Smooth muscle cell (in vitro differentiated cells): ENCODE measurements at regions not wholly inside any gene's neighbourhood (a gene's known extent, or its start where the extent isn't known, plus 50 kb on each side); places are given as distances from the start of the nearest gene placed in this dataset.

Source experiments
- DNase-seq: peaks from one replicate; lab custom pipeline; 2025; ENCODE audit not compliant: unreplicated experiment; lab: John Stamatoyannopoulos, UW
- H2AFZ ChIP-seq: fragments of 200-600 bp; sonication (generic); 2 replicates; pipeline ENCODE4 v1.6.0; 2016; ENCODE audit warnings: antibody characterized with exemption, low read depth, mild to moderate bottlenecking
- H3F3A ChIP-seq: fragments of 200-600 bp; sonication (generic); 2 replicates; pipeline ENCODE4 v1.6.0; 2017; ENCODE audit warnings: antibody characterized with exemption, low read depth
- H3K27ac ChIP-seq: fragments of 200-600 bp; sonication (generic); 2 replicates; pipeline ENCODE4 v1.5.1; 2016; ENCODE audit warnings: low read depth, mild to moderate bottlenecking
- H3K27me3 ChIP-seq: fragments of 200-600 bp; sonication (generic); 2 replicates; pipeline ENCODE4 v1.6.1; 2016; ENCODE audit warnings: low read depth, mild to moderate bottlenecking
- H3K36me3 ChIP-seq: fragments of 200-600 bp; sonication (generic); 2 replicates; pipeline ENCODE4 v1.5.1; 2016; ENCODE audit warnings: low read depth
- H3K4me1 ChIP-seq: fragments of 200-600 bp; sonication (generic); 2 replicates; pipeline ENCODE4 v1.5.1; 2016; ENCODE audit warnings: low read depth
- H3K4me2 ChIP-seq: fragments of 200-600 bp; sonication (generic); 2 replicates; pipeline ENCODE4 v1.6.0; 2016; ENCODE audit warnings: mild to moderate bottlenecking
- H3K4me3 ChIP-seq: fragments of 200-600 bp; sonication (generic); 2 replicates; pipeline ENCODE4 v1.5.1; 2016; ENCODE audit warnings: mild to moderate bottlenecking
- H3K79me2 ChIP-seq: fragments of 200-600 bp; sonication (generic); 2 replicates; pipeline ENCODE4 v1.6.0; 2016; ENCODE audit warnings: low read depth, mild to moderate bottlenecking
- H3K9ac ChIP-seq: fragments of 200-600 bp; sonication (generic); 2 replicates; pipeline ENCODE4 v1.6.0; 2016; ENCODE audit warnings: low read depth
- H3K9me3 ChIP-seq: fragments of 200-600 bp; sonication (generic); replicated peaks from 2 replicates; pipeline ENCODE4 v1.5.1; 2016; ENCODE audit warnings: low read depth
- H4K20me1 ChIP-seq: fragments of 200-600 bp; sonication (generic); 2 replicates; pipeline ENCODE4 v1.6.0; 2016; ENCODE audit warnings: low read depth
- whole genome bisulfite sequencing: methylation state at CpG from one replicate; pipeline ENCODE4 v1.1.7; 2016; ENCODE audit warnings: low lambda C conversion rate; 5-methylcytosine and 5-hydroxymethylcytosine counted together
- TF ChIP-seq, protein P1 (sequence below): fragments of 200-600 bp; sonication (generic); IDR thresholded peaks from 2 replicates; pipeline ENCODE4 v1.5.1; 2017; ENCODE audit warnings: borderline replicate concordance, mild to moderate bottlenecking, antibody characterized with exemption; ENCODE audit not compliant: insufficient read depth, poor library complexity, severe bottlenecking

DNA sequence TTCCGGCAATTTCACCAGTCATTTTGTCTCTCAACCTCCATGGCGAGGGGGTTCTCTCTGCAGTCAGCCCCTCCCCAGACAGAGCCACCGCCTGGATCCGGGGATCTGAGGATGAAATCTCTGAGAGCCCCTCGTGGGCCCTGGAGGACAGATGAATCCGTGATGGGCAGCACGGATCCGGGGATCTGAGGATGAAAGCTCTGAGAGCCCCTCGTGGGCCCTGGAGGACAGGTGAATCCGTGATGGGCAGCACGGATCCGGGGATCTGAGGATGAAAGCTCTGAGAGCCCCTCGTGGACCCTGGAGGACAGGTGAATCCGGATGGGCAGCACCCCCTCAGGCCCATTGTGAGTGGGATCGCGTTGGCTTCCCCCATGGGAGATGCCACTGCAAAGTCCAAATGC, 106.5 kb downstream of the DACT2 start:
- no peaks in the 10 kb centered on the region for H3F3A ChIP-seq
- peaks cover 16% of the 10 kb centered on the region for H3K4me1 ChIP-seq
- no peak overlapping the region for H3K4me3 ChIP-seq
- 90% methylated on average over 16 of the region's 16 CpGs for WGBS
- no peak overlapping the region for H2AFZ ChIP-seq
- no peaks in the 10 kb centered on the region for H4K20me1 ChIP-seq
- H3K79me2 ChIP-seq: no peaks in the 10 kb centered on the region
- H3K27me3 ChIP-seq: peaks cover 31% of the 10 kb centered on the region
- no peak for DNase-seq
- TF ChIP-seq, protein P1, sequence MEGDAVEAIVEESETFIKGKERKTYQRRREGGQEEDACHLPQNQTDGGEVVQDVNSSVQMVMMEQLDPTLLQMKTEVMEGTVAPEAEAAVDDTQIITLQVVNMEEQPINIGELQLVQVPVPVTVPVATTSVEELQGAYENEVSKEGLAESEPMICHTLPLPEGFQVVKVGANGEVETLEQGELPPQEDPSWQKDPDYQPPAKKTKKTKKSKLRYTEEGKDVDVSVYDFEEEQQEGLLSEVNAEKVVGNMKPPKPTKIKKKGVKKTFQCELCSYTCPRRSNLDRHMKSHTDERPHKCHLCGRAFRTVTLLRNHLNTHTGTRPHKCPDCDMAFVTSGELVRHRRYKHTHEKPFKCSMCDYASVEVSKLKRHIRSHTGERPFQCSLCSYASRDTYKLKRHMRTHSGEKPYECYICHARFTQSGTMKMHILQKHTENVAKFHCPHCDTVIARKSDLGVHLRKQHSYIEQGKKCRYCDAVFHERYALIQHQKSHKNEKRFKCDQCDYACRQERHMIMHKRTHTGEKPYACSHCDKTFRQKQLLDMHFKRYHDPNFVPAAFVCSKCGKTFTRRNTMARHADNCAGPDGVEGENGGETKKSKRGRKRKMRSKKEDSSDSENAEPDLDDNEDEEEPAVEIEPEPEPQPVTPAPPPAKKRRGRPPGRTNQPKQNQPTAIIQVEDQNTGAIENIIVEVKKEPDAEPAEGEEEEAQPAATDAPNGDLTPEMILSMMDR: no peak
- H3K9ac ChIP-seq: no peak overlapping the region
- no peaks in the 10 kb centered on the region for H3K36me3 ChIP-seq
- H3K27ac ChIP-seq: no peak overlapping the region
- no peaks in the 10 kb centered on the region for H3K9me3 ChIP-seq
- H3K4me2 ChIP-seq: no peak overlapping the region

DNA sequence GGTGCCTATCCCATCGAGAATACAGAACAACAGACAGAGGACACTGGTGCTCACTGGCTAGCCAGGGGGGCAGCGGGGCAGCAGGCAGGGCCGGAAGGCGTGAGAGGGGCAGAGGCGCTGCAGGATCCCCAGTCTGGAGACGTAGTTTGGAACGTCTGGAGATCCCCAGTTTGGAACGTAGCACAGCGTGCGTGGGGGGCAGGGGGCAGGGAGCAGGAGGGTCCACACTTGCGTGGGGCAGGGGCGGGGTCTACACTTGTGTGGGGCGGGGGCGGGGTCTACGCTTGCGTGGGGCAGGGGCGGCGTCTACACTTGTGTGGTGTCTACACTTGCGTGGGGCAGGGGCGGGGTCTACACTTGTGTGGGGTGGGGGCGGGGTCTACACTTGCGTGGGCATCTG, 107.2 kb downstream of the DACT2 start:
- Histone ChIP-seq H3K9me3 (no peaks in the 10 kb centered on the region), H3K4me2 (no peak overlapping the region), H2AFZ (no peak overlapping the region), H3K79me2 (no peaks in the 10 kb centered on the region), H3K4me1 (peaks cover 13% of the 10 kb centered on the region), H3K27ac (no peak overlapping the region), H3K27me3 (peaks cover 23% of the 10 kb centered on the region), H3K9ac (no peak overlapping the region), H4K20me1 (no peaks in the 10 kb centered on the region), H3F3A (no peaks in the 10 kb centered on the region), H3K4me3 (no peak overlapping the region), H3K36me3 (no peaks in the 10 kb centered on the region)
- WGBS: 98% methylated on average over 8 of the region's 22 CpGs
- no peak for DNase-seq
- TF ChIP-seq, protein P1: no peak

DNA sequence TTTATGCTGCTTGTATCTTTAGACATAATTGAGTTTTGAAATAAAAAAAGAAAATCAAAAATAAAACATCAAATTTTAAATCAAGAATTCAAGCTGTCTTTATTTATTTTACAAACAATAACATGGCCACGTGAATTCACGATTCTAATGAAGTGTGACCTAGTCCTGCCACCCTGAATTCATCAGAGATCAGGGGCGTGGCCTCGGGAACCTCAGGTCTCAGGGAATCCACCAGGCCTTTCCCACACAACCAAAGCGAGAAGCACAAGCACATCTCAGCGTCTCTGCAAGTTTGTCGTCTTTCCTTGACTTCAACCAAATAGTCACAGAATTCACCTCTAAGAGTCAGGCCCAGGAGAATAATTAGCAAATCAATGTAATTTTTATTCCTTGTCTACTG, 107.9 kb downstream of the DACT2 start:
- H2AFZ ChIP-seq: no peak overlapping the region
- DNase-seq: no peak
- no peak overlapping the region for H3K27ac ChIP-seq
- no peaks in the 10 kb centered on the region for H3F3A ChIP-seq
- H3K9ac ChIP-seq: no peak overlapping the region
- no peaks in the 10 kb centered on the region for H3K79me2 ChIP-seq
- no peaks in the 10 kb centered on the region for H4K20me1 ChIP-seq
- no peak overlapping the region for H3K4me3 ChIP-seq
- H3K9me3 ChIP-seq: no peaks in the 10 kb centered on the region
- 94% methylated on average over 7 of the region's 7 CpGs for WGBS
- TF ChIP-seq, protein P1: no peak
- peaks cover 9% of the 10 kb centered on the region for H3K4me1 ChIP-seq
- no peaks in the 10 kb centered on the region for H3K36me3 ChIP-seq
- peaks cover 17% of the 10 kb centered on the region for H3K27me3 ChIP-seq
- H3K4me2 ChIP-seq: no peak overlapping the region

DNA sequence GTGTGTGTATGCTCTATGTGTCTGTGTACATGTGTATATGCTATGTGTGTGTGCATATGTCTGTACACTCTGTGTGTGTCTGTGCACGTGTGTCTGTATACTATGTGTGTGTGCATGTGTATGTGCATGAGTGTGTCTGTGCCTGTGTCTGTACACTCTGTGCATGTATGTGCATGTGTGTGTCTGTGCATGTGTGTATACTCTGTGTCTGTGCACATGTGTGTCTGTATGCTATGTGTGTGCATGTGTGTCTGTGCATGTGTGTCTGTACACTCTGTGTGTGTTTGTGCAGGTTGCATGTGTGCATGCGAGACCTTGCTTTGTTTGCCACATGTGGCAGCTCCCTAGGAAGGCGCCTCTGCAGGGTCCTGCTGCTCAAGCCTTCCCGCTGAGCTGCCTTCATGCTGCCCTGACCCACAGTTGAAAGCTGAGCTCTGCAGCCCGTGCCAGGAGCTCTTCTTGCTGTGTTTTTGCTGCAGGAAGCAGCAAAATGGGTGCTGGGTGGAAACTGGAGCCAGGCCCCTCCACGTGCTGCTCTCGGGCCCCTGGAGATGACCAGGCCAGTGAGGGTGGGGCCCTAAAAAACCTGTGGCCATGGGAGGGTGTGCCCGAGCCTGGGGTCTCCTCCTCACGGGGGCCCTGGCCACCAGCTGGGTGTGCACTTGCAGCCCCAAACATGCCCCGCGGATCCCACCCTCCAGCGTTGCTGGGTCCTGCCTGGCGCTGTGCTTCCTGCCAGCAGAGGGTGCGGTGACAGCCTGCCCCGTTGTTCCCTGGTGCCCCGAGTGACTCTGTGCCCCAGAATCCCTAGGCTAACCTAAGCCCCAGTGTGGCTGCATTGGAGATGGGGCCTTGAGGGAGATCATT, 109.1 kb downstream of the DACT2 start:
- Histone ChIP-seq H3K27ac (no peak overlapping the region), H3K79me2 (no peaks in the 10 kb centered on the region), H4K20me1 (no peaks in the 10 kb centered on the region), H3F3A (no peaks in the 10 kb centered on the region), H3K36me3 (no peaks in the 10 kb centered on the region), H3K9me3 (no peaks in the 10 kb centered on the region), H3K4me3 (no peak overlapping the region), H3K27me3 (peaks cover 5% of the 10 kb centered on the region), H3K4me2 (no peak overlapping the region), H3K9ac (no peak overlapping the region), H2AFZ (no peak overlapping the region), H3K4me1 (no peaks in the 10 kb centered on the region)
- WGBS: 88% methylated on average over 15 of the region's 16 CpGs
- TF ChIP-seq, protein P1: no peak
- no peak for DNase-seq
